GM06990 (cell line): ENCODE measurements at regions not wholly inside any gene's neighbourhood (a gene's known extent, or its start where the extent isn't known, plus 50 kb on each side); places are given as distances from the start of the nearest gene placed in this dataset.

Experiments used
- DNase-seq: peaks from one replicate; pipeline ENCODE4 v3.0.0-alpha.2; 2011; ENCODE audit not compliant: insufficient read length; ENCODE audit errors: extremely low read depth
- H3K27me3 ChIP-seq: replicated peaks from 2 replicates; pipeline ENCODE4 v1.6.0; 2011; ENCODE audit warnings: low read length; ENCODE audit not compliant: control insufficient read depth, insufficient read depth
- H3K36me3 ChIP-seq: 2 replicates; pipeline ENCODE4 v1.5.1; 2011; ENCODE audit warnings: low read length; ENCODE audit not compliant: control insufficient read depth, insufficient read depth
- H3K4me3 ChIP-seq: replicated peaks from 2 replicates; pipeline ENCODE4 v1.5.1; 2011; ENCODE audit warnings: low read depth, mild to moderate bottlenecking, control low read depth, low read length
- CTCF ChIP-seq: IDR thresholded peaks from 2 replicates; pipeline ENCODE4 v1.5.1; 2011; ENCODE audit warnings: low read length, control low read depth, mild to moderate bottlenecking, inconsistent platforms; ENCODE audit not compliant: insufficient read depth, poor library complexity, severe bottlenecking

GRCh38 chr6:166728884-166729530 lies 102.0 kb upstream of the RPS6KA2 start:
- H3K36me3 ChIP-seq, result no peaks in the 10 kb centered on the region
- TF ChIP-seq CTCF, result no peak
- DNase-seq, result no peak
- H3K27me3 ChIP-seq, result no peaks in the 10 kb centered on the region; the same call in none of the 2 replicates
- H3K4me3 ChIP-seq, result no peak overlapping the region

- TF ChIP-seq CTCF, result no peak
- no peaks in the 10 kb centered on the region for H3K36me3 ChIP-seq
- H3K4me3 ChIP-seq, result no peak overlapping the region
- no peaks in the 10 kb centered on the region; the same call in none of the 2 replicates for H3K27me3 ChIP-seq
- no peak for DNase-seq
These were observed 99.2 kb upstream of the RPS6KA2 start for GRCh38 chr6:166726201-166726600.

GRCh38 chr6:166725571-166725970 lies 98.5 kb upstream of the RPS6KA2 start:
- TF ChIP-seq CTCF, result no peak
- no peaks in the 10 kb centered on the region for H3K36me3 ChIP-seq
- H3K27me3 ChIP-seq, result no peaks in the 10 kb centered on the region; the same call in none of the 2 replicates

GRCh38 chr6:166724576-166724975 lies 97.5 kb upstream of the RPS6KA2 start:
- no peak overlapping the region for H3K4me3 ChIP-seq
- TF ChIP-seq CTCF, result no peak
- DNase-seq, result no peak
- H3K36me3 ChIP-seq, result no peaks in the 10 kb centered on the region
- no peaks in the 10 kb centered on the region; the same call in none of the 2 replicates for H3K27me3 ChIP-seq

More at GRCh38 chr6:166725571-166725970, 98.5 kb upstream of the RPS6KA2 start:
- no peak for DNase-seq
- H3K4me3 ChIP-seq, result no peak overlapping the region

- no peak for TF ChIP-seq CTCF
- H3K36me3 ChIP-seq, result no peaks in the 10 kb centered on the region
- no peak for DNase-seq
- no peaks in the 10 kb centered on the region; the same call in none of the 2 replicates for H3K27me3 ChIP-seq
- no peak overlapping the region for H3K4me3 ChIP-seq
These were observed 95.7 kb upstream of the RPS6KA2 start for GRCh38 chr6:166722785-166723184.
